Astrocyte (in vitro differentiated cells and primary cell): ENCODE measurements at regions not wholly inside any gene's neighbourhood (a gene's known extent, or its start where the extent isn't known, plus 50 kb on each side); places are given as distances from the start of the nearest gene placed in this dataset.
A peak's percentile ranks its signal among the peaks of the same experiment; 100 is the strongest.

Experiments
- DNase-seq: peaks from one replicate; pipeline ENCODE4 v3.0.0-alpha.2; 2010; ENCODE audit warnings: low read depth
- FAIRE-seq: peaks from 2 replicates; lab custom pipeline; 2011; peaks lifted over from hg19 to GRCh38; lab: Jason Lieb, UNC
- H2AFZ ChIP-seq: 2 replicates; pipeline ENCODE4 v1.6.0; 2012; ENCODE audit warnings: low read depth, low read length, inconsistent platforms
- H3K27ac ChIP-seq: 2 replicates; pipeline ENCODE4 v1.5.1; 2011; ENCODE audit warnings: low read depth, low read length, inconsistent platforms
- H3K27me3 ChIP-seq: 2 replicates; pipeline ENCODE4 v1.6.0; 2011; ENCODE audit warnings: low read length, inconsistent platforms; ENCODE audit not compliant: insufficient read depth
- H3K36me3 ChIP-seq: 2 replicates; pipeline ENCODE4 v1.5.1; 2011; ENCODE audit warnings: low read length, inconsistent platforms; ENCODE audit not compliant: insufficient read depth
- H3K4me1 ChIP-seq: 2 replicates; pipeline ENCODE4 v1.5.1; 2011; ENCODE audit warnings: low read length, inconsistent platforms; ENCODE audit not compliant: insufficient read depth
- H3K4me2 ChIP-seq: 2 replicates; pipeline ENCODE4 v1.6.0; 2012; ENCODE audit warnings: low read length, inconsistent platforms
- H3K4me3 ChIP-seq: 2 replicates; pipeline ENCODE4 v1.5.1; 2011; ENCODE audit warnings: low read depth, mild to moderate bottlenecking, low read length, inconsistent platforms; ENCODE audit not compliant: insufficient read depth
- H3K79me2 ChIP-seq: 2 replicates; pipeline ENCODE4 v1.6.0; 2012; ENCODE audit warnings: mild to moderate bottlenecking, low read length, inconsistent platforms; ENCODE audit not compliant: insufficient read depth
- H3K9ac ChIP-seq: 2 replicates; pipeline ENCODE4 v1.6.0; 2012; ENCODE audit warnings: mild to moderate bottlenecking, low read length, inconsistent platforms
- H3K9me3 ChIP-seq: 2 replicates; pipeline ENCODE4 v1.5.1; 2012; ENCODE audit warnings: low read depth, mild to moderate bottlenecking, low read length, inconsistent platforms; ENCODE audit not compliant: insufficient read depth
- H4K20me1 ChIP-seq: 2 replicates; pipeline ENCODE4 v1.6.0; 2012; ENCODE audit warnings: low read length, inconsistent platforms; ENCODE audit not compliant: insufficient read depth
- H3K27ac Mint-ChIP-seq: one replicate; pipeline ENCODE4 v1.8.0; 2021; ENCODE audit warnings: mild to moderate bottlenecking, mixed read lengths; ENCODE audit not compliant: unreplicated experiment
- H3K27me3 Mint-ChIP-seq: one replicate; pipeline ENCODE4 v1.8.0; 2021; ENCODE audit warnings: low read depth, mixed read lengths; ENCODE audit not compliant: unreplicated experiment
- H3K36me3 Mint-ChIP-seq: one replicate; pipeline ENCODE4 v1.8.0; 2021; ENCODE audit warnings: low read depth, mixed read lengths; ENCODE audit not compliant: unreplicated experiment
- H3K4me1 Mint-ChIP-seq: one replicate; pipeline ENCODE4 v1.8.0; 2021; ENCODE audit warnings: low read depth, mixed read lengths; ENCODE audit not compliant: unreplicated experiment
- H3K4me3 Mint-ChIP-seq: one replicate; pipeline ENCODE4 v1.8.0; 2021; ENCODE audit warnings: mild to moderate bottlenecking, moderate library complexity, mixed read lengths; ENCODE audit not compliant: unreplicated experiment
- H3K9me3 Mint-ChIP-seq: one replicate; pipeline ENCODE4 v1.8.0; 2021; ENCODE audit warnings: mild to moderate bottlenecking, mixed read lengths; ENCODE audit not compliant: unreplicated experiment
- CTCF ChIP-seq: IDR thresholded peaks from 2 replicates; pipeline ENCODE4 v1.5.1; 2011; ENCODE audit warnings: low read depth, mild to moderate bottlenecking, inconsistent platforms, low read length, moderate library complexity; ENCODE audit not compliant: insufficient read depth
- EZH2 ChIP-seq: IDR thresholded peaks from 2 replicates; pipeline ENCODE4 v1.6.1; 2012; ENCODE audit warnings: mild to moderate bottlenecking, low read length, inconsistent platforms; ENCODE audit not compliant: insufficient read depth

- Histone ChIP-seq H3K27ac (peak overlapping the region; percentile 73), H3K9ac (peak overlapping the region; percentile 70), H2AFZ (peak overlapping the region; percentile 62), H3K4me3 (peak overlapping the region; percentile 31), H3K27me3 (no peaks in the 10 kb centered on the region), H4K20me1 (no peaks in the 10 kb centered on the region), H3K79me2 (no peaks in the 10 kb centered on the region), H3K4me1 (peaks cover 15% of the 10 kb centered on the region), H3K4me2 (peak overlapping the region; percentile 85), H3K9me3 (no peaks in the 10 kb centered on the region), H3K36me3 (no peaks in the 10 kb centered on the region)
- Mint-ChIP-seq H3K9me3 (no peaks in the 10 kb centered on the region), H3K4me3 (peak overlapping the region; percentile 79), H3K27ac (peak overlapping the region; percentile 92), H3K4me1 (peaks cover 12% of the 10 kb centered on the region), H3K36me3 (no peaks in the 10 kb centered on the region), H3K27me3 (peaks cover 6% of the 10 kb centered on the region)
- peak; percentile 52 for DNase-seq
- FAIRE-seq = no peak
- TF ChIP-seq EZH2 (no peak), CTCF (no peak)
These were observed 54.8 kb upstream of the CDKN2AIPNL start for GRCh38 chr5:134466241-134467069.

GRCh38 chr5:134465816-134466240 is 54.1 kb upstream of the CDKN2AIPNL start:
- H3K36me3 ChIP-seq = no peaks in the 10 kb centered on the region
- H3K4me3 ChIP-seq = peak overlapping the region; percentile 31
- no peak for TF ChIP-seq EZH2
- no peak for TF ChIP-seq CTCF
- H2AFZ ChIP-seq = peak overlapping the region; percentile 62
- peak overlapping the region; percentile 92 for H3K27ac Mint-ChIP-seq
- H3K27me3 Mint-ChIP-seq = peaks cover 6% of the 10 kb centered on the region
- H3K4me3 Mint-ChIP-seq = peak overlapping the region; percentile 79
- FAIRE-seq = no peak
- H3K27ac ChIP-seq = peak overlapping the region; percentile 73
- no peaks in the 10 kb centered on the region for H3K79me2 ChIP-seq
- no peaks in the 10 kb centered on the region for H3K9me3 ChIP-seq
- peak overlapping the region; percentile 70 for H3K9ac ChIP-seq
- H3K36me3 Mint-ChIP-seq = no peaks in the 10 kb centered on the region
- H3K4me1 Mint-ChIP-seq = peaks cover 12% of the 10 kb centered on the region
- no peaks in the 10 kb centered on the region for H3K9me3 Mint-ChIP-seq
- peaks cover 15% of the 10 kb centered on the region for H3K4me1 ChIP-seq
- peak overlapping the region; percentile 85 for H3K4me2 ChIP-seq
- no peaks in the 10 kb centered on the region for H4K20me1 ChIP-seq
- no peaks in the 10 kb centered on the region for H3K27me3 ChIP-seq
- peak; percentile 87 for DNase-seq
